Tibial nerve (tissue), 4 donors: ENCODE measurements at regions not wholly inside any gene's neighbourhood (a gene's known extent, or its start where the extent isn't known, plus 50 kb on each side); places are given as distances from the start of the nearest gene placed in this dataset.

Source experiments
- DNase-seq, 2 donors: peaks; one replicate each; pipeline ENCODE4 v3.0.0-alpha.2; 2019; ENCODE audit warnings: low spot score in 2 of 2
- H3K27ac ChIP-seq, 4 donors: fragments of 200-600 bp; sonication (generic) in 3 of 4; one replicate each; pipeline ENCODE4 v1.5.1; 2017 to 2019; ENCODE audit warnings: mild to moderate bottlenecking in 1 of 4
- H3K27me3 ChIP-seq, 2 donors: fragments of 200-600 bp; sonication (generic) in 1 of 2; one replicate each; pipeline versions ENCODE4 v1.5.1 to v1.6.0; 2017 to 2019
- H3K36me3 ChIP-seq, 3 donors: fragments of 200-600 bp; sonication (generic); one replicate each; pipeline ENCODE4 v1.5.1; 2018 to 2019
- H3K4me1 ChIP-seq, 4 donors: fragments of 200-600 bp; sonication (generic) in 3 of 4; one replicate each; pipeline ENCODE4 v1.5.1; 2017 to 2019
- H3K4me3 ChIP-seq, 4 donors: fragments of 200-600 bp; sonication (generic) in 3 of 4; one replicate each; pipeline ENCODE4 v1.5.1; 2017 to 2019; ENCODE audit warnings: mild to moderate bottlenecking in 1 of 4, moderate library complexity in 1 of 4
- H3K9me3 ChIP-seq, 4 donors: fragments of 200-600 bp; sonication (generic) in 3 of 4; one replicate each; pipeline ENCODE4 v1.5.1; 2017 to 2019
- CTCF ChIP-seq, 5 experiments: fragments of 200-600 bp in 3 of 5; fragments of 450-650 bp in 2 of 5; sonication (generic) in 3 of 5; IDR thresholded peaks; one replicate each; pipeline ENCODE4 v1.5.1; 2016 to 2019; ENCODE audit warnings: antibody characterized with exemption in 5 of 5, mild to moderate bottlenecking in 3 of 5, moderate library complexity in 2 of 5
- EP300 ChIP-seq, 2 donors: sonication (generic); formaldehyde crosslinking; IDR thresholded peaks; one replicate each; pipeline ENCODE4 v1.6.1; 2017; ENCODE audit warnings: antibody characterized with exemption in 2 of 2, mild to moderate bottlenecking in 1 of 2
- POLR2A ChIP-seq, 2 donors: fragments of 450-650 bp; IDR thresholded peaks; one replicate each; pipeline ENCODE4 v1.6.1; 2017; ENCODE audit warnings: antibody characterized with exemption in 2 of 2, mild to moderate bottlenecking in 2 of 2, moderate library complexity in 2 of 2
- WGBS, 2 donors: methylation state at CpG; one replicate each; pipeline ENCODE4 v1.1.5; 2018; 5-methylcytosine and 5-hydroxymethylcytosine counted together

- 83 to 86% methylated on average over 10 of the region's 10 CpGs for WGBS, 2 donors
- TF ChIP-seq CTCF (IDR thresholded peaks at IDR 0.05) (no peak), POLR2A (IDR thresholded peaks at IDR 0.05) (no peak), EP300 (IDR thresholded peaks at IDR 0.05) (no peak)
These were observed 115.2 kb upstream of the TLE3 start for GRCh38 chr15:70212963-70213315.

DNA sequence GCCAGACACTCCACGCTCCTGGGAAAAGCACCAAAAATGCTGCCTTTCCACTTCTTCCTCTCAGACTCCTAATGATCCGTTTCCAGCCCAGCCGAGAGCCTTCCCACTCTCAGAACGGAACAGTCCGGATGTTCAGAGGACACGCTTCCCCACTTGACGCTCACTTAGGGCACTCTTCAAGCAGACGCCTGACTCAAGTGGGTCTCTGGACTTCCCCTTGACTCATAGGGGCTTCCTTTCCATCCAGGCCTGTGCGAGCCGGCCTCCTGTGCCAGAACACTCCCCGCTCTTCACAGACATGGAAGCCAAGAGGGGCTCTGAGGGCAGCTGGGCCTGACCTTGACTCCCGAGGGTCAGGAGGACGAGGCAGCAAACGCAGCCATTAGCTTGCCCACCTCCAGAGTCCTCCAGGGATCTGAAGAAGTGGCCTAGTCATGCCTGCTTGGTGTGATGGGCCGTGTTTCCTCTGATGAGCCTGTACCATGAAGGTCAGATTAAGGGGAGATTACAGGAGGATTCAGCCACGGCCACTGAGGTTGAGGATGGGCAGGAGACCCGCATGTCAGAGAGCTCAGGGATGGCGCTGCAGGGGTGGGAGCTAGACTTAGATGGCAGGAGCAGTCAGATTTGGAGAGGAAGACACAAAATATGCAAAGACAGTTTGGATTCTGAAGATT, 114.7 kb upstream of the TLE3 start:
- whole genome bisulfite sequencing, 2 donors: 65 to 66% methylated on average over 13 to 18 of the region's 18 CpGs
- no peaks in the 10 kb centered on the region for H3K9me3 ChIP-seq
- H3K4me3 ChIP-seq: no peak overlapping the region
- H3K27me3 ChIP-seq: no peaks in the 10 kb centered on the region
- no peak for TF ChIP-seq EP300 (IDR thresholded peaks at IDR 0.05)
- TF ChIP-seq CTCF (IDR thresholded peaks at IDR 0.05): no peak
- no peak for TF ChIP-seq POLR2A (IDR thresholded peaks at IDR 0.05)
- H3K4me1 ChIP-seq: peaks cover 0 to 24% (median 0%) of the 10 kb centered on the region in 4 donors
- H3K27ac ChIP-seq: no peak overlapping the region
- no peak for DNase-seq
- H3K36me3 ChIP-seq: no peaks in the 10 kb centered on the region

More at GRCh38 chr15:70212963-70213315, 115.2 kb upstream of the TLE3 start:
- Histone ChIP-seq H3K4me1 (peaks cover 0 to 24% (median 0%) of the 10 kb centered on the region in 4 donors), H3K27me3 (no peaks in the 10 kb centered on the region), H3K36me3 (no peaks in the 10 kb centered on the region), H3K9me3 (no peaks in the 10 kb centered on the region), H3K27ac (no peak overlapping the region), H3K4me3 (no peak overlapping the region)
- DNase-seq: no peak

DNA sequence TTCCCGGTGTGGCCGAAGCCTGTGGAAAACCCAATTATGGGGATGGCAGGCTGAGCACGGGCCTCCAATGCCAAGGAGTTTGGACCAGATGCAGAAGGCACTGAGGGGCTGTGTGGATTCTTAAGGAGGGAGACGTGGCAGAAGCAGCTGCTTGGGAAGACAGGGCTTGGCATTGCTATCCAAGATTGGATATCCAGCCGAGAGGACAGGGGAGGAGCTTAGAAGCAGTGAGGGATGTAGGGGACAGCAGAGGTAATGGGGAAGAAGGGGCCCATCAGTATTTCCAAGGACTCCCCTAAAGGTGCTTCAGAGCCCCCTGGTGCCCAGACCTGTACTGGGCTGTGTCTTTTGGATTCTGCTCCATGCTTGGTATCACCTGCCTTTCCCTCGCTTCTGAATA, 112.8 kb upstream of the TLE3 start:
- H3K4me3 ChIP-seq: no peak overlapping the region
- H3K27me3 ChIP-seq: no peaks in the 10 kb centered on the region
- H3K4me1 ChIP-seq: peaks cover 0 to 24% (median 0%) of the 10 kb centered on the region in 4 donors
- no peak overlapping the region for H3K27ac ChIP-seq
- H3K36me3 ChIP-seq: no peaks in the 10 kb centered on the region
- no peak for DNase-seq
- 86 to 94% methylated on average over 6 of the region's 6 CpGs for WGBS, 2 donors
- no peaks in the 10 kb centered on the region for H3K9me3 ChIP-seq
- TF ChIP-seq EP300 (IDR thresholded peaks at IDR 0.05): no peak
- no peak for TF ChIP-seq POLR2A (IDR thresholded peaks at IDR 0.05)
- no peak for TF ChIP-seq CTCF (IDR thresholded peaks at IDR 0.05)

DNA sequence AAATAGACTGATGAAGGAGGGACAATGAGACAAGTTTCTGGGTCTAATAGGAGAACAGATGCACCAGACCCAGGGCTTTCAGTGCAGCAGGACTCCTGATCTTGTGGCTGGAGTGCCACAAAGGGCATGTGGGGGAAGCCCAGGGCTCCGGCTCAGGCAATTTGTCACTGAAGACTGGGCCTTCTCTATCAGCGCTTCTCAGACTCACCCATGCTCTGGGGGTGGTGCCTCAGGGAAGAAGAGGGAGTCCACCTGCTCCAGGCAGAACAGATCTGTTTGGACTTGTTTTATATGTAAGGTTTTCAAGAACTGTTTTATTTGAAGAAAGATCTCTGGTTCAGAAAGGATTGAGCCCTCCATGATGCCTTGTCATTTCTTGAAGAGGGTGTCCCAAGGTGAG, 112.4 kb upstream of the TLE3 start:
- H3K4me1 ChIP-seq: peaks cover 0 to 24% (median 0%) of the 10 kb centered on the region in 4 donors
- TF ChIP-seq EP300 (IDR thresholded peaks at IDR 0.05) (no peak), CTCF (IDR thresholded peaks at IDR 0.05) (no peak), POLR2A (IDR thresholded peaks at IDR 0.05) (no peak)
- no peaks in the 10 kb centered on the region for H3K36me3 ChIP-seq
- no peaks in the 10 kb centered on the region for H3K9me3 ChIP-seq
- H3K27me3 ChIP-seq: no peaks in the 10 kb centered on the region
- no peak overlapping the region for H3K4me3 ChIP-seq
- H3K27ac ChIP-seq: no peak overlapping the region
- DNase-seq: no peak
- 83 to 86% methylated on average over 2 of the region's 2 CpGs for WGBS, 2 donors

DNA sequence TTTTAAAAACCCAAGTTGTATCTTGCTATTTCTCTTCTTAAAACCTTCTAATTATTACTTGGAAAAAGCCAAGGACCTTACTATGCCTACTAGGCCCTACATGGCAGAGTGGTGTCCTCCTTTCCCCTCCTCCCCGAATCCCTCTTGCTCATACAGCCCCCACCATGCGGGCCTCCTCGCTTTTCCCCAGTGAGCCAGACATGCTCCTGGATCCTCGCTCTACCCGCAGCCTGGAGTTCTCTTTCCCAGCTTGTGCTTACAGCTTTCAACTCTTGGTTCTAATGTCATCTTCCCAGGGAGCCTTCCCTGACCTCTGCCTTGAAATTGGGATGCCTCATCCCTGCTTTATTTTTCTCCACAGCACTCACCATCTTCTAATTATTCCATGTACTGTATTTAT, 111.8 kb upstream of the TLE3 start:
- TF ChIP-seq POLR2A (IDR thresholded peaks at IDR 0.05) (no peak), EP300 (IDR thresholded peaks at IDR 0.05) (no peak), CTCF (IDR thresholded peaks at IDR 0.05) (no peak)
- Histone ChIP-seq H3K27ac (no peak overlapping the region), H3K4me1 (peaks cover 0 to 24% (median 0%) of the 10 kb centered on the region in 4 donors), H3K9me3 (no peaks in the 10 kb centered on the region), H3K27me3 (no peaks in the 10 kb centered on the region), H3K36me3 (no peaks in the 10 kb centered on the region), H3K4me3 (no peak overlapping the region)
- WGBS, 2 donors: 96% methylated on average over 5 of the region's 5 CpGs
- no peak for DNase-seq
